ENCODE measurements at regions not wholly inside any gene's neighbourhood (a gene's known extent, or its start where the extent isn't known, plus 50 kb on each side); places are given as distances from the start of the nearest gene placed in this dataset.

- no peak for DNase-seq (ENCODE audit: low spot score)
- no peak for TF ChIP-seq CTCF (IDR thresholded peaks at IDR 0.05; ENCODE audit: extremely low read depth, missing control alignments)
These were observed 73.8 kb upstream of the MANEA start for GRCh38 chr6:95503568-95503967.

GRCh38 chr6:95511404-95511803, 65.9 kb upstream of the MANEA start:
- DNase-seq (ENCODE audit: low spot score) = no peak
- no peak for TF ChIP-seq CTCF (IDR thresholded peaks at IDR 0.05; ENCODE audit: extremely low read depth, missing control alignments)

- no peak for DNase-seq (ENCODE audit: low spot score)
- TF ChIP-seq CTCF (IDR thresholded peaks at IDR 0.05; ENCODE audit: extremely low read depth, missing control alignments) = no peak
These were observed 61.4 kb upstream of the MANEA start for GRCh38 chr6:95515975-95516374.

GRCh38 chr6:95517004-95517403, 60.3 kb upstream of the MANEA start:
- TF ChIP-seq CTCF (IDR thresholded peaks at IDR 0.05; ENCODE audit: extremely low read depth, missing control alignments) = no peak
- no peak for DNase-seq (ENCODE audit: low spot score)

GRCh38 chr6:95517568-95517967, 59.8 kb upstream of the MANEA start:
- DNase-seq (ENCODE audit: low spot score) = no peak
- TF ChIP-seq CTCF (IDR thresholded peaks at IDR 0.05; ENCODE audit: extremely low read depth, missing control alignments) = no peak

- no peak for DNase-seq (ENCODE audit: low spot score)
- no peak for TF ChIP-seq CTCF (IDR thresholded peaks at IDR 0.05; ENCODE audit: extremely low read depth, missing control alignments)
These were observed 58.6 kb upstream of the MANEA start for GRCh38 chr6:95518630-95519227.

GRCh38 chr6:95519228-95520037, 57.9 kb upstream of the MANEA start:
- DNase-seq (ENCODE audit: low spot score) = no peak
- no peak for TF ChIP-seq CTCF (IDR thresholded peaks at IDR 0.05; ENCODE audit: extremely low read depth, missing control alignments)
